HG02759 (cell line): ENCODE measurements at regions not wholly inside any gene's neighbourhood (a gene's known extent, or its start where the extent isn't known, plus 50 kb on each side); places are given as distances from the start of the nearest gene placed in this dataset.

ENCODE experiments used
- ATAC-seq: cut with Tn5 transposase; IDR thresholded peaks from one replicate; pipeline ENCODE4 v1.9.1; 2021; ENCODE audit warnings: mild to moderate bottlenecking, moderate library complexity; ENCODE audit not compliant: unreplicated experiment

DNA sequence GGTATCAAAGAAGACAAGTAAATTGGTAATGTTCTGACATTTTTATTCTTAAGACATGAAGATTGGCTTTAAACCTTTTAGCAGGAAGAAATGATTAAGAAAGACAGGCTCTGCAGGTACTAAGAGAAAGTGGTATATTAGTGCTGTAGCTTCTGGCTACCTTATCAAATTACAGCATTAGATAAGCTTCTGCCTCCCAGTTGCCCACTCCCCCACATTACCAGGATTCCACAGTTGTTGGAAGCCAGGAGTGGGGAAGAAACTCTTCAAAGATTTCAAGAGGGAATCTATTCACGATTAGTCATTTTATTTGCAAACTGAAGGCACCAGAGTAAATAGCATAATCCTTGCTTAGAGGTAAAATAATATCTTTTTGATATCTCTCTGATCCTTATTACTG is 274.9 kb downstream of the LMO4 start:
- no peak for ATAC-seq

DNA sequence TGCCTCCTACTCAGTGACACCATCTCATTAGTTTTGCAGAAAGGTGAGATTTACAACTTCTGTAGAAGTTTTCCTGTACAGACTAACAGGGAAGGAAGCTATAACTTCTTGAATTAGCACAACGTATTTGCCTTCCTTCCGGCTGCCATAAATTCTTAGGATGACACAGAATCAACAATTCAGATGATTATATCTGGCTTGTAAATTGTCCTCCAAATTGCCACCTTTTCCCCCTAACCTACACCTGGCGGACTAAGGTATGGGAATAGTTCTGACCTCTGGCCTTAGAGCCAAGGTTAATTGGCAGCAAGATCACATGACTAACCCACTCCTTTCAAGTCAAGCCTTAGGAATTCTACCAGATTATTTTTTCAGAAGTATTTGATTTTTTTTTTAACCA is 284.3 kb downstream of the LMO4 start:
- ATAC-seq, result no peak

DNA sequence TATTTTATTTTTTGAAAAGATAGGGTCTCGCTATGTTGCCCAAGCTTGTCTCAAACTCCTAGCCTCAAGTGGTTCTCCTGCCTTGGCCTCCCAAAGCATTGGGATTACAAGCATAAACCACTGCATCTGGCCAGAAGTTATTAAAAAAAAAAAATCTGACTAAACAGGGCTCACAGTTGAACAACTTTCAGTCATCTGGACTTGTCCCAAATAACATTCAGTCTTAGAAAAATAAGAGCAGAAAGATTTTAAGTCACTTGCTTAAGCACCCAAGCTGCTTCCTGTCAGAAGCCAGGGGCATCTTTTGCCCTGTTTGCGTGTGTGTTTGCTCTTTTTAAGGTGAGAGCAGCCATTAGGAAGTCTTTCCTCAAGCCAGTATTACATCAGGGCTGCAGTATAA is 286.8 kb downstream of the LMO4 start:
- no peak for ATAC-seq

DNA sequence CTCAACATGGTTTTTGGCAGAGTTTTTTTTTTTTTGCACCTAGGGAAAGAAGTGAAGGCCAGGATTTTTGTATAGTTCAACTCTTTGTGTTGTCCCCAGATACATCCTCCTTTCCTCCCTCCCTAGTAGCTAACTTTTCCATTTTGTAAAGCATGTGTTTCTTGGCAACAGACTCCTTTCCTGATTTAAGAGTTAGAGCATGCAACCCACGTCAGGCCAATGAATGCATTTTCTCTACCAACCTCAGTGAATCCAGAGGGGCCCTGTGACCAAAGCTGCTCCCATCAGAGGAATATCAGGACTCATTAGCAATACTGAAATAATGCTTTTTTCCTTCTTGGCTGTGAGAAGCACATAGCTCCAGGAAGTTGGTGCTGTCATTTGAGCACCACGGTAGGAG is 287.2 kb downstream of the LMO4 start:
- ATAC-seq, result no peak

DNA sequence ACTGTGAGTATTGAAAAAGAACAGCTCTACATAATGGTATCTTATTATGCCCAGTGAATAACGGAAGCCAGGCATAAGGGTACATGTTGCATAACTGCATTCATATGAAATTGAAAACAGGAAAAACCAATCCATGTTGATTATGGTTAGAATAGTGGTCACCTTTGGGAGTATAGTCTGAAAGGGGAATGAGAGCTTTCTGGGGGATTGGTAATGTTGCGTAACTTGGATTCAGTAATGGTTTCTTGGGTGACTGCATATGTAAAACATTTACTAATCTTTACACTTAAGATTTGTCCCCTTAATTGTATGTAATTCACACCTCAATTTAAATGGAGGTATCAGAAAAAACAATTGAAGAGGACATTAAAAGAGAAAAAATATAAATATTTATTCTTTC is 292.1 kb downstream of the LMO4 start:
- ATAC-seq, result no peak

DNA sequence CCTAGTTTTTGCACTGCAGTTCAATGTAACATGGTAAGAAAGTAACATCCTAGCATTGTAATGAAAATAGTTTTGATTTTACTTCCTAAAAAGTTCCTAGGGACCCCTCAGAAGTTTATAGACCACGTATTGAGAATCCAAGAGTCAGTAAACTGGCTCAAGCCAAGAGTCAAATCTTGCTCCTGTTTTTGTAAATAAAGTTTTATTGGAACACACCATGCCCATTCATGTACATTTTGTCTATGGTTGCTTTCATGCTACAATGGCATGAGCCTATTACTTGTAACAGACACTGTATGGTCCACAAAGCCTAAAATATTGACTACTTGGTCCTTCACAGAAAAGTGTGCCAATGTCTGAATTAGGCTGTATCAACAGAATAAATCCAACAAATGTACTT is 301.0 kb downstream of the LMO4 start:
- ATAC-seq, result no peak

DNA sequence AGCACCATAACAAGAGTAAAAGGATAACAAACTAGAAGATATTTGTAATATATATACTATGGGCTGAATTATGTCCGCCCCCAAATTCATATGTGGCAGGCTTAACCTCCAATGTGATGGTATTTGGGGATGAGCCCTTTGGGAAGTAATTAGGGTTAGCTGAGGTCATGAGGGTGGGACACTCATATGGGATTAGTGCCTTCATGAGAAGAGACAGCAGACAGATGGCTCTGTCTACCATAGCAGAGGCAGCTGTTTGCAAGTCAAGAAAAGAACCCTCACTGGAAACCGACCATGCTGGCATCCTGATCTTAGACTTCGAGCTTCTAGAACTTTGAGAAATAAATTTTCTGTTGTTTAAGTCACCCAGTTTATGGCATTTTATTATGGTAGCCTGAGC is 303.6 kb downstream of the LMO4 start:
- ATAC-seq, result no peak

DNA sequence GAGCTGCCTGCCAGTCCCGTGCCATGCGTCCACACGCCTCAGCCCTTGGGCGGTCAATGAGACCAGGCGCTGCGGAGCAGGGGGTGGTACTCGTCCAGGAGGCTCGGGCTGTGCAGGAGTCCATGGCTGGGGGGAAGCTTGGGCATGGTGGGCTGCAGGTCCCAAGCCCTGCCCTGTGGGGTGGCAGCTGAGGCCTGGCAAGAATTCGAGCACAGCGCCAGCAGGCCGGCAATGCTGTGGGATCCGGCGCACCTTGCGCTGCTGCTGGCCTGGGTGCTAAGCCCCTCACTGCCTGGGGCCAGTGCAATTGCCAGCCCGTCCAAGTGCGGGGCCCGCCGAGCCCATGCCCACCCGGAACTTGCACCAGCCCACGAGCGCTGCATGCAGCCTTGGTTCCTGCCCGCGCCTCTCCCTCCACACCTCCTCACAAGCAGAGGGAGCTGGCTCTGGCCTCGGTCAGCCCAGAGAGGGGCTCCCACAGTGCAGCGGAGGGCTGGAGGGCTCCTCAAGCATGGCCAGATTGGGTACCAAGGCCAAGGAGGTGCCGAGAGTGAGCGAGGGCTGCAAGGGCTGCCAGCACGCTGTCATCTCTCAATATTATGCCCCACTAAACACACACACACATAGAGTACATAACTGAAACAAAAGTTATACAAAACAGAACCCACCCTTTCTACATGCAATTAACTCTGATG is 307.7 kb downstream of the LMO4 start:
- ATAC-seq, result no peak

DNA sequence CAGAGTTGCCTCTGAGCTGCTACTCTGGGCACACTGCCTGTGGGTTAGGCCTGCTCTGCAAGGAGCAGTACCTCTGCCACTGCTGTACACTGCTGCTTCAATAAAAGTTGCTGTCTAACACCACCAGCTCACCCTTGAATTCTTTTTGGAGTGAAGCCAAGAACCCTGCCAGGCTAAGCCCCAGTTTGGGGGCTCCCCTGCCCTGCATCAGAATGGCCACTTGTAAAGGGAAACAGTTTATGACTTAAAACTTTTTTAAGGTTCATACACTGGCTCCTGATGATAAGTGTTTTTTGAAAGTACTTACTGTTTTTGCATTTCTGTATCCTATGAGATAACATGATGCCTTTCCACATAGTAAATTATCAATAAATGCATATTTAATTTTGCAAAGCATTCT is 310.0 kb downstream of the LMO4 start:
- no peak for ATAC-seq

DNA sequence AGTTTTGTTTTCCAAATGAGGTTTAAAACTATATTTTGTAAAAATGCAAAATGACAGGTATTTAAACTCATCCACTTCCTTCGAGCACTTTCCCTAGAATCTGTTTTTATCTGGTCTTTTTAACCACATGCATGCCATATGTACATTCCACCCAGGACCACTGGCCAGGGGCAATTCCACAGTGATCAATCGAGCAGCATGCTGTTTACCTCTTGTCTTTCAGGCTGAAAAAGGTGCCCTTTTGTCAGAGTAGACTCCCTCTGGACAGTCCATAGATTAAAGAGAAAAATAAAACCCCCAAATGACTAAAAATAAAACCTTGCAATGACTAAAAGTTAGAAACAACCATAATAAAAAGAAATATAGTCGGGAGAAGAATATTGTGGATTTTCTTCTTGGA is 313.3 kb downstream of the LMO4 start:
- ATAC-seq, result no peak

DNA sequence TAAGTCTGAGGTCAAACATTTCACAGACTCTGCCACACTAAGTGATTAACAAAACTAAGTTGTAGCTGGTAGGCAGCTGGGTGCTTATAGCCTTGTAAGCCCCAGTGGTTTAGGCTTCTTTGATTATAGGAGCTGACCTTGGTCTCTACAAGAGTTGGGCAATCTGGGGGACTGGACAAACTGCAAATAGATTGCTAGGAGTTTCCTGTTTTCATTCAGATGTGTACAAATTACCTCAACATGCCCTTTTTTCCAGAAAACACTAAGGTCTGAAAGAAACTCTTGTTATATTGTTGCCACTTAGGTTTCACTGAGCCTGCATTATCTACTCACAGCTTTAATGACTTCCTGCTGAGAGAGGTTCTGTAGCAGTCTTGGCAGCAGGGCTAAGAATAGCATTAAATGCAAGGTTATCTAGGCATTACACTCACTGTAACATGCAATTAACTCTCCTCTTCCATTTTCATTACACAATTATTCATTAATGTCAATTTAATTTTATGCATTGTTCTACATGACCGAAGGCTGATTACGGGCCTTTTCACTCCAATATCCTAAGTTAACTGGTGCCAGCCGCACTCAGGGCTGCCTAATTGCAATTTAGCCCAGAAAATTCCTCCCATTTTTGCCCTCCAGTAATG is 314.0 kb downstream of the LMO4 start:
- no peak for ATAC-seq

DNA sequence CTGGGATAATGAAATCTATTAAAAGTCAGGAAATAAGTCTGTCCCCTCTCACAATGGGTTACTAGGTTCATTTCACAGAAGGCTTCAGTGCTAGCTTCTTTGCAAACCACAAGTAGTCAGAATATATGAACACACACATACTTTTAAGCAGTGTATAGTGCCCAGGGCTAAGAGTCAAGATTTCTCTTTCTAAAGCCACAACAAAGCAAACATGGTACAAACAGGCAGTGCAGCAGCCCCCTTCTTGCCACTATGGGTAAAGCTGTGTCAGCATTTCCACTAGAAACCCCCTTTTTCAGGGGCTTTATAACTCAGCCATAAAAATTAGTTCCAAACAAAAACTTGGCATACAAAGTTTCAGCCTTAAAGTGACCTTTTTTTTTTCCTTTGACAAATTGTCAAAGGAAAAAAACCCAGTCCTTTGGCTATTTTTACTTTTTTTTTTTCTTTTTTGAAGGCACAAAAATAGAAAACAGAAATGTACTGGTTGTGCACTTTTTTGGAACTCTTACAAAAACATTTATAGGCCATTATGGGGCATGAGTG is 315.4 kb downstream of the LMO4 start:
- ATAC-seq, result no peak

DNA sequence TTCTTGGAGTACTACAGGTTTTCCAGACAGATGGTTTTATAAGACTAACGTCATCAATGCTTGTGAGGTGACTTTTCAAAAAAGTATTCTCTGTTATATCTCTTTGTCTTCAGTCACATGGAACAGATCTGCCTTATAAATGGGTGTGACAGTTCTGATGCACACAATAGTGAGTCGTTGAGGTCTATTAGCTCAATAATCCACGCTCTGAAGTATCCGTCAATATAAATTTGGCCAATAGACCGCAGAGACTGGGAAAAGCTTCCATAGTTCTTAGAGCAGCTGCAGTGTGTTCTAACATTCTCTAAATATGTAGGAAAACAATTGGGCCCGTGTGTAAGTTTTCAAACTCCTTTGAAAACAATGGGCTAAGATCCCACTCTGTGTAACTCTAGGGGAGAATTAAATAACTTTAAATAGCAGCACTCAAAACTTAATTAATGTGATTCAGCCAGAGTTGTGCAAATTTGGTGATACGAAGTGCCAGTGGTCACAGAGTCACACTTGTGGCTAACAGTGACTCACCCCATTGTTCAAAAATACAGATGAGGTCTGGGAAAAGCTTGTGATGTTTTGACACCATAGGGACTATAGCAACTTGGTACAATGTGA is 316.0 kb downstream of the LMO4 start:
- ATAC-seq, result no peak

DNA sequence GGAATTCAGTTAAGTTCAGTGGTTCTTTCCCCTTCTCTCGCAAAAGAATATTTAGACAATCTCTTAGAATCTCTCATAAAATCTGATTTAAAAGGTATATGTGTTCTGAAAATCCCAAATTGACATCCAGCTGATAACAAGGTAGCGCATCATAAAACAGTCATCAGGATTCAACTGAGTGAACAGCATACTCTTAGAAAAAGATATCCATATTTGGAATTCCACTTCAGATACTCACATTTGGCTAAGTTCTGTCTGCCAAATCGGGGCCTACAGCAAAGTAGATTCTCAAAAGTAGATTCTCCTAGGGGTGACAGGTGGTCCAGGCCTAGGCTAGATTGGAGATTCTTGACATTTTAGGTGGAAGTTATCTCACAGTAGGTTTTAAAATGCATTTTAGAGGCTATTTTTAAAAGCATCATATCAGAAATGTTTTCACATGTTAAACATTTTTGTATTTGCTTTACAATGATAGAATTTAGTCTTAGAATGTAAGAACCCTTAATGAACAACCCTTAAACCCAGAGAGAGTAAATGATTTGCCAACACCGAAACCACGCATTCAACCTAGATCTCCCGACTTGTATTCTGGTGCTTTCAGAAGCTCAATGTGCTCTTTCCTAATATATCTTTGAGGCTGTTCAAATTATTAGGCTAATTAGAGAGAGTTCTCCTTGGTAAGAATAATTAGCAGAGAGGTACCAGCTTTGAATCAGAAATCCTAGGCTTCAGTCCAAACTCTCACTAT is 318.9 kb downstream of the LMO4 start:
- ATAC-seq, result no peak

DNA sequence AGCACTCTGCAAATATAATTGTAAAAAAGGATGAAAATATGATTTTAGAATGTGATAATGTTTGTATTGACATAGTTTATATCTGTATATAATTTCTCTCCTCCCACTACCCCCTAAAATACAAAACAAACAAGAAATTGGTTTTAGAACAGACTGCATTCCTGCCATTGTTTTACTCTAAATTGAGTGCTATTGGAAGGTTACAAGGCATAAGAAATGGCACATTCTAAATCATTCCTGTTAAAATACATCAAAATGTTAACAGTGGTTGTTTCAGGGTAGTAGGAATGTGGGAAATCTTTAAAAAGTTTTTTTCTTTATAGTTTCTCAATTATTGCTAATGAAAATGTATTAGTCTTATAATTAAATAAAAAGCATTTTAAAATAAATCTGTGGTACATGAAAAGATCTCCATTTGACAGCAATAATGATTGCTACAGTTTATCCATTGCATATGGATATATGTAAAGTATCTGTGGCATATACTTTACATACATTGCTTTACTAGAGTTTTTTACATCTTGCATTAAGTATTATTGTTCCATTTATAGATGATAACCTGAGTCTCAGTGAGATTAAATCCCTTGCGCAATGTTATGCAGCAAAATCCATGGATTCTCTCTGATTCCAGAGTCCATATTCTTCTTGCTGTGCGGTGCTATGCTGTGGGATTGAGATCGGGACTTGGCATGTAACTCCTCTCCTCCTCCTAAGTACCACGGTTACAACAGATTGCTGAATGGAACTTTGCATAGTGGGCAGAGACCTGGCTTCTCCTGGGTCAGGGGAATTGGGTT is 319.8 kb downstream of the LMO4 start:
- ATAC-seq, result no peak

DNA sequence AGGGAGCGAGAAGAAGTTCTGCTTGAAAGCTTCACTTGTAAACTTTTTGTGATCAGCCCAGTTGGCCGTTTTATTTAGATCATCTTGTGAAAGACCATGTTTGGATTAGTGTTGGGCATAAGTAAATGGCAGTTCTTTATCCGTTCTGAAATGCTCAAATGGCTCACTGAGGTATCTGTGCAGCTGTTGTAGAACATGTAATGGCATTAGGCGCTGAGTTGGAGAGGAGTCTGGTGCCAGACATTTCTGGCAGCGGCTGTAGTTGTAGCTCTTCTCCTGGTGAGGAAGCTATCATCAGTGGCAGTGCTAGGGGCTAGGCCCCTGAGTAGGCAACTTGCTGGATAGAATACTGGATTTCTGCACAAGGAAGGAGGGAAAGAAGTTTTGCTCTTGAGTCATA is 321.6 kb downstream of the LMO4 start:
- ATAC-seq, result no peak

DNA sequence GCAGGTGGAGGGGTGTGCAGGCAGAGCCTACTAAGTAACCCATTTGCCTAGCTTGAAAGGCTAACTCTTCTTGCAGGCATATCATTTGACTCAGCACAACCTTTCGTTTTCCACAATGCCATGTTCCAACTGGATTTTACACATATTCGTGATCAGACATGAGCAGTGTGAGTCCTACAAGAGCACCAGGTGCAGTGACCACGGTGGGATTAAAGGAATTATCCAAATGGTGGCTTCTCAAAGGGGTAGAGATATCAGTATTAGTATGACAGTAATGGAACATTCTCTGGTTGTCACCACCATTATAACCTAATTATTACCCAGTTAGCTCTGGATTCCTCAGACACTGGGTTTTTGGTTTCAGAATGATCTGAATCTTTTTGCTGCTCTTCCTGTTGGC is 323.5 kb downstream of the LMO4 start:
- no peak for ATAC-seq

DNA sequence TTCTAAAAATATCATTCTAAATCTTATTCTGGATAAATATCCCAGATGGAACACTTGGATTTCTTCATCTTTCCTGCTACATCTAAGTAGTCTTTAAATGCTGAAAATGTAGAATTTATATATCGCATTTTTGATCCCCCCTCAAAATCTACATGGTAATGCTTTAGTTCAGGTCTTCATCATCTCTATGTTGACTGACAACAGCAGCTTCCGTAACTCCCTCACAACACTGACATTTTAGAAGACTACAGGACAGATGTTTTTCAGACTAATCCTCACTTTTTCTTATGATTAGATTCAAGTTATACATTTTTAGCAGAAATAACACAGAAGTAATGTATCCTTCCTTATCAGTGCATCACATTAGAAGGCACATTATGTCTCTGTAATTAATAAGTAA is 336.5 kb downstream of the LMO4 start:
- ATAC-seq, result no peak

DNA sequence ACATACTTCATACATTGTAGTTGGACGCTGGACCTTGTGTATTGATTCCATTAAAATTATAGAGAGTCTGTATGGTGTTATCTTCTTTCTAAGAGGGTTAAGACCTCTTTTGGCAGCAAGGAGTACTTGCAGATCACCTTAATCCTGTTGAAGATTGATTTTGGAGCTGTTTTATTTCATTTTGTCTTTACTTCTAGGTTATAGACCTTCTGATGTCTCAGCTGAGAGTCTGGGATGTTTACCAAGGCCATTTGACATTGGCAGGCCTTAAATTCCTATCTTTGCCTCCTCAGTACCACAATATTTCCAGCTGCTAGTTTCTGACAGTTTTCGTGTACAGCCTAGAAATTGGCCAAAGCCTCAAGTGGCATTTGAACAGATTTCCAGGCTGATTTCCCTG is 338.0 kb downstream of the LMO4 start:
- ATAC-seq, result no peak

DNA sequence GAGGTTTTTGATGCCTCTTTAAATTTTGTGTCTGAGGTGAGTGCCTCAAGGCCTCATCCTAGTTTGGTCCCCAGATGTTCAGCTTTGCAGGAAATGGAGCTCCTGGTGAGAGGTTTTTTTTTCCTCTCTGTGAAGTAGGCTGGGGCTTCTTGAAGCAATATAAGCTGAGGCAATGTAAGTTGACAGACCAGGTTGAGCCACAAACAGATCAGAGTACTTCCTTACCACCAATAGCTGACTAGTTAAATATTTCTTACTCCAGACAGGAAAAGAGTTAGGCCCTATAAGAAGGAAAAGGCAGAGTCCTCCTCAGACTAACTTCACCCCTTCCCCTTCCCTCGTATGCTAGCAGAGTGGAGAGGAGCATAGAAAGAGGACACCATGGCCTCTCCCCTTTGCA is 341.0 kb downstream of the LMO4 start:
- ATAC-seq, result no peak

DNA sequence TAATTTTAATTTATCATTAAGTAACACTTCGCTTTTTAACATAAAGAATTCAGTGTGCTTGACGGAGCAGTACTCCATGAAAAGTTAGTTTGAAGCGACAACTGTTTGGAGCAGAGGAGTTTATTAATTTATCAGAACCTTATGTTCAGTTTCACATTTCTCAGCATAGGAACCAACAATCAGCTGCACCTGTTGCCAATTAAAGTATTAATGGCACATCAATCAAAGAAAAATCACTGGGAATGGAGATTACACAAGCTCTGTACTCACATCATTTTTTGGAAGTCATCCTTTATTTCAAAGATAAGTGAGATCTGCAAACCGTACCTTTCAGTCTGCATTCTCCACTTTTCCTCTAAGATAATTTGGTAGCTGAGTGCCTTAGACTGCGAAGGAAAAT is 344.6 kb downstream of the LMO4 start:
- no peak for ATAC-seq
